ENCODE measurements at regions not wholly inside any gene's neighbourhood (a gene's known extent, or its start where the extent isn't known, plus 50 kb on each side); places are given as distances from the start of the nearest gene placed in this dataset.
A peak's percentile ranks its signal among the peaks of the same experiment; 100 is the strongest.

GRCh38 chr9:87792831-87793288 is 66.9 kb downstream of the CTSL start (continued):
- TF ChIP-seq, protein P1, sequence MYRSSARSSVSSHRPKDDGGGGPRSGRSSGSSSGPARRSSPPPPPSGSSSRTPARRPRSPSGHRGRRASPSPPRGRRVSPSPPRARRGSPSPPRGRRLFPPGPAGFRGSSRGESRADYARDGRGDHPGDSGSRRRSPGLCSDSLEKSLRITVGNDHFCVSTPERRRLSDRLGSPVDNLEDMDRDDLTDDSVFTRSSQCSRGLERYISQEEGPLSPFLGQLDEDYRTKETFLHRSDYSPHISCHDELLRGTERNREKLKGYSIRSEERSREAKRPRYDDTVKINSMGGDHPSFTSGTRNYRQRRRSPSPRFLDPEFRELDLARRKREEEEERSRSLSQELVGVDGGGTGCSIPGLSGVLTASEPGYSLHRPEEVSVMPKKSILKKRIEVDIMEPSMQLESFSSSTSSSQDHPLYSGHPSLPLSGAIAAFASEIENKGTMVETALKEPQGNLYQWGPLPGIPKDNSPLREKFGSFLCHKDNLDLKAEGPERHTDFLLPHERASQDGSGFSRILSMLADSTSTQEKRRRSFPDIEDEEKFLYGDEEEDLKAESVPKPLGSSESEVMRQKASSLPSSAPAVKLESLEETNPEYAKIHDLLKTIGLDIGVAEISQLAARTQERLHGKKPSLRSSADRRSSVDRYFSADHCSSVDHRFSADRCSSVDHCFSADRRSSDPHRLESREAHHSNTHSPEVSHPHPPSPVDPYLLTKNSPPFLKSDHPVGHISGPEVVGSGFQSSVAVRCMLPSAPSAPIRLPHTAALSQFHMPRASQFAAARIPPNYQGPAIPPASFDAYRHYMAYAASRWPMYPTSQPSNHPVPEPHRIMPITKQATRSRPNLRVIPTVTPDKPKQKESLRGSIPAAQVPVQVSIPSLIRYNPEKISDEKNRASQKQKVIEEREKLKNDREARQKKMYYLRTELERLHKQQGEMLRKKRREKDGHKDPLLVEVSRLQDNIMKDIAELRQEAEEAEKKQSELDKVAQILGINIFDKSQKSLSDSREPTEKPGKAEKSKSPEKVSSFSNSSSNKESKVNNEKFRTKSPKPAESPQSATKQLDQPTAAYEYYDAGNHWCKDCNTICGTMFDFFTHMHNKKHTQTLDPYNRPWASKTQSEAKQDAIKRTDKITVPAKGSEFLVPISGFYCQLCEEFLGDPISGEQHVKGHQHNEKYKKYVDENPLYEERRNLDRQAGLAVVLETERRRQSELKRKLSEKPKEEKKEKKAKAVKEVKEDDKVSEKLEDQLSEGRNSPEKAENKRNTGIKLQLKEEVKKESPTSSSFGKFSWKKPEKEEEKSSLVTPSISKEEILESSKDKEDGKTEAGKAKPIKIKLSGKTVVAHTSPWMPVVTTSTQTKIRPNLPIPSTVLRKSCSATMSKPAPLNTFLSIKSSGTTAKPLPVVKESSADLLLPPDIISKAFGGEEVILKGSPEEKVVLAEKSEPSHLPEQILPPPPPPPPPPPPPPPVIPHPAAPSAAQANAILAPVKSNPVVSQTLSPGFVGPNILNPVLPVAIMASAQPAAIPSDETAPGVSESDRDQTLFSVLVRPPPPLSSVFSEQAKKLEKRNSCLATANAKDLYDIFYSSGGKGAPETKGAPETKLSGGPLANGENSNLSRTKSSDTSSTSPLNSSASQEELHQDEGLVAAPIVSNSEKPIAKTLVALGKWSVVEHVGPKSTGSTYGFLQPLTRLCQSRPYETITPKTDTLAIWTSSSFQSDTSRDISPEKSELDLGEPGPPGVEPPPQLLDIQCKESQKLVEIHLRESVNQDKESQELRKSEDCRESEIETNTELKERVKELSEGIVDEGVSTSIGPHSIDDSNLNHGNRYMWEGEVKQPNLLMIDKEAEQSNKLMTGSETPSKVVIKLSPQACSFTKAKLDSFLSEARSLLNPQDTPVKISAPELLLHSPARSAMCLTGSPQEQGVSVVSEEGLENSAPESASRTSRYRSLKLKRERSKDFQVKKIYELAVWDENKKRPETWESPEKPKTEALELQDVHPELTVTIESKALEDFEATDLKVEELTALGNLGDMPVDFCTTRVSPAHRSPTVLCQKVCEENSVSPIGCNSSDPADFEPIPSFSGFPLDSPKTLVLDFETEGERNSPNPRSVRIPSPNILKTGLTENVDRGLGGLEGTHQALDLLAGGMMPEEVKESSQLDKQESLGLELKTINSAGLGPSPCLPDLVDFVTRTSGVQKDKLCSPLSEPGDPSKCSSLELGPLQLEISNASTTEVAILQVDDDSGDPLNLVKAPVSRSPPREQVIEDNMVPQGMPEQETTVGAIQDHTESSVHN (IDR thresholded peaks at IDR 0.05; ENCODE audit: borderline replicate concordance in 1 of 2, low read depth in 1 of 2): peak in 1 of 2 experiments; percentile 55; a peak in 1 of 4 replicates
- no peak for TF ChIP-seq SMARCA4 (IDR thresholded peaks at IDR 0.05)
- TF ChIP-seq EGR1 (conservative IDR thresholded peaks at IDR 0.05): 0 out of 2 replicates have a peak, but pooled peaks have one; percentile 24
- peak; percentile 77; the same call in 1 of the 2 replicates for TF ChIP-seq RNF2 (IDR thresholded peaks at IDR 0.05)
- peak; percentile 58; the same call in 1 of the 2 replicates for TF ChIP-seq ZNF583 (CRISPR knock-in tag; IDR thresholded peaks at IDR 0.05)
- TF ChIP-seq ZNF23 (CRISPR knock-in tag; IDR thresholded peaks at IDR 0.05): no peak
- TF ChIP-seq ZNF146 (CRISPR knock-in tag; IDR thresholded peaks at IDR 0.05; ENCODE audit: unreplicated experiment): no peak
- no peak for TF ChIP-seq ZNF79 (CRISPR knock-in tag; IDR thresholded peaks at IDR 0.05; ENCODE audit: low read depth)
